Medulla oblongata (tissue), 1 donor: ENCODE measurements at regions not wholly inside any gene's neighbourhood (a gene's known extent, or its start where the extent isn't known, plus 50 kb on each side); places are given as distances from the start of the nearest gene placed in this dataset.

Source experiments
- DNase-seq: peaks from one replicate; pipeline ENCODE4 v3.0.0-alpha.2; 2015; ENCODE audit errors: extremely low spot score

GRCh38 chr1:232682248-232682647 lies 52.3 kb upstream of the SIPA1L2 start:
- no peak for DNase-seq

GRCh38 chr1:232684371-232685105 lies 54.6 kb upstream of the SIPA1L2 start:
- no peak for DNase-seq

- DNase-seq: no peak
Measured at GRCh38 chr1:232686346-232686745, 56.4 kb upstream of the SIPA1L2 start.

- DNase-seq: no peak
Measured at GRCh38 chr1:232687304-232687703, 57.4 kb upstream of the SIPA1L2 start.

- no peak for DNase-seq
Measured at GRCh38 chr1:232687728-232688127, 57.8 kb upstream of the SIPA1L2 start.

- DNase-seq: no peak
Measured at GRCh38 chr1:232688398-232688797, 58.5 kb upstream of the SIPA1L2 start.

- DNase-seq: no peak
Measured at GRCh38 chr1:232689711-232690110, 59.8 kb upstream of the SIPA1L2 start.

GRCh38 chr1:232690285-232690935 lies 60.5 kb upstream of the SIPA1L2 start:
- DNase-seq: no peak

- DNase-seq: no peak
Measured at GRCh38 chr1:232694475-232694874, 64.5 kb upstream of the SIPA1L2 start.

- DNase-seq: no peak
Measured at GRCh38 chr1:232695621-232696385, 65.9 kb upstream of the SIPA1L2 start.

GRCh38 chr1:232696466-232696865 lies 66.5 kb upstream of the SIPA1L2 start:
- no peak for DNase-seq

GRCh38 chr1:232697187-232697822 lies 67.4 kb upstream of the SIPA1L2 start:
- DNase-seq: no peak

GRCh38 chr1:232699814-232700213 lies 69.9 kb upstream of the SIPA1L2 start:
- no peak for DNase-seq

- no peak for DNase-seq
Measured at GRCh38 chr1:232702911-232703310, 73.0 kb upstream of the SIPA1L2 start.

GRCh38 chr1:232704256-232704655 lies 74.3 kb upstream of the SIPA1L2 start:
- DNase-seq: no peak

- peak; percentile 72 for DNase-seq
Measured at GRCh38 chr1:232704694-232705680, 75.1 kb upstream of the SIPA1L2 start.

- DNase-seq: no peak
Measured at GRCh38 chr1:232705815-232706575, 76.1 kb upstream of the SIPA1L2 start.

- no peak for DNase-seq
Measured at GRCh38 chr1:232707142-232707541, 77.2 kb upstream of the SIPA1L2 start.

- DNase-seq: no peak
Measured at GRCh38 chr1:232709386-232709785, 79.5 kb upstream of the SIPA1L2 start.

GRCh38 chr1:232711996-232712395 lies 82.1 kb upstream of the SIPA1L2 start:
- no peak for DNase-seq
